NCI-H1694 (cell line): ENCODE measurements at regions not wholly inside any gene's neighbourhood (a gene's known extent, or its start where the extent isn't known, plus 50 kb on each side); places are given as distances from the start of the nearest gene placed in this dataset.

Experiments used
- DNase-seq: peaks from one replicate; lab custom pipeline; 2025; lab: John Stamatoyannopoulos, UW

GRCh38 chr5:162324328-162324727 lies 256.8 kb downstream of the GABRG2 start:
- DNase-seq, result no peak

- DNase-seq, result no peak
These were observed 257.7 kb downstream of the GABRG2 start for GRCh38 chr5:162325143-162325727.

GRCh38 chr5:162334944-162335343 lies 267.4 kb downstream of the GABRG2 start:
- DNase-seq, result no peak

DNA sequence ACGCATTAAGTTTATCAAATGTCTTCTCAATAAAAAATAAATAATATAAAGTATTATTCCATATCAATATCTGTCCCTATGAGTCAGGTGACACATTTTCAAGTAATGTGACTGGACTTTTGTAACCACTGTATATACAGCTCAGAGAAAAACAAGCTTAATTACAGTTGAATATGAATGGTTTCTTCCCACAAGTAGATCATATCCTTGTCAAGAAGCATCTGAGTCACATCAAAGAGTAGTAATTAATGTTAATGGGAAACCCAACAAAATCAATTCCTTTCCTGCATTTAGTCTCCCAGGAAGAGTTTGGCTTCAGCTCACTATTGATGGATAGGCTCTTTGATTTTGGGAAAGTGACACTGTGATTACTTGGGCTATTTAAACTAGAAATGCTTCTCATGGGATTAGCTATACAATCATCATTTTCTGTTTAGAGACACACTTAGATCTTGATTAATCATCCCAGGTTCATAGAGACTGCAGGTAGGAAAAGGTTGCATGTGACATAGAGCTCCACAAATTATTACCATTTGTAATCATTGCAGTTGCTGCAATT lies 292.9 kb downstream of the GABRG2 start:
- DNase-seq, result no peak

DNA sequence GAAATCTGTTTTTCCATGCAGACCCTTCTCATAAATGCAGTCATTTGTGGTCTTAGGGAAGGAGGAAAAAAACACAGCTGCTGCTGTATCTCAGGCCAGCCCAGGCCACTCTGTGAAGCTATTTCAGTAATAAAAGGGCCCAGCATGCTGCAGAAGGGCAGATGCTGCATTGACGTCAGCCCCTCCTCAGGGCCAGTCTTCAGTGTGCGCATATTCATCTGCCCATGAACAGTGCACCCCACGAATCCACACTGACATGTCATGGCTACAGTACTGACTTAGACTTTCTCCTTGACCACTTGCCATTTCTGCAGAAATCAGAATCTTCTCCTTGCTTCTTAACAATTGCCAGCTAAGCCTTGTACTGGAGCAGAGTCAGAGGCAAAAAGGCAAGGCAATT lies 304.7 kb downstream of the GABRG2 start:
- DNase-seq, result no peak

DNA sequence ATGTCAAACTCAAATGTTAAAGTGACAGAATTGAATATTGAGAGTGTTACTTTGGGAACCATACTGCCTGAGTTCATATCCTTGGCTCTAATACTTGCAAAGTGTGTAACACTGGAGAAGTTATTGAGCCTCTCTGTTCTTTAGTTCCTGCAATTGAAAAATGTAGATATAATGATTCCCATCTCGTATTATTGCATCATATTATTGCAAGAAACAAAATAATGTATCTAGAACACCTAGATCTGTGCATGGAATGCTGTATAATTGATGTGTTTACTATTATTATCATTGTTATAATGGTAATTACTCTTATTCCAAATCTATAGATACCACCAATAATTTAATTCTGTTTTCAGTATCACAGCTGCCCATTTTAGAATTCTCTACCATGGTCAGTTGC lies 310.3 kb downstream of the GABRG2 start:
- DNase-seq, result no peak

GRCh38 chr5:162382839-162383238 lies 315.3 kb downstream of the GABRG2 start:
- no peak for DNase-seq

GRCh38 chr5:162384225-162384624 lies 316.7 kb downstream of the GABRG2 start:
- DNase-seq, result no peak

GRCh38 chr5:162391833-162392232 lies 324.3 kb downstream of the GABRG2 start:
- DNase-seq, result no peak

DNA sequence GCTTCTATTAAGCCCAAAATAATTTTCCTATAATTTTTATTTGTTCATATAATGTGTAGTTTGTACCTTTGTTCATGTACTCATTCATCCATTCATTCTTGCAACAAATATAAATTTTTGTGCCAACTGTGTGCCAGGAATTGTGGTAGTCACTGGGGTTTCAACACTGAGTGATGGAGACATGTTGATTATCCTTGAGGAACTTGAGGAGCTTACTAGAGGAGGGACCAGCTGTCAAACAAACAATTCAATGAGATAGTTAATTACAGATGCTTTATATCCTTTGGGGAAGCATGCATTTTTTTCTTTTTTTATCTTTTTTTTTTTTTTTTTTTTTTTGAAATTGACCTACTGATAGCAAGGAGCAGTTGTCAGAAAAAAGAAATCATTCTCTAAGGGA lies 324.8 kb downstream of the GABRG2 start:
- DNase-seq, result no peak

- DNase-seq, result no peak
These were observed 326.0 kb downstream of the GABRG2 start for GRCh38 chr5:162393534-162393933.

DNA sequence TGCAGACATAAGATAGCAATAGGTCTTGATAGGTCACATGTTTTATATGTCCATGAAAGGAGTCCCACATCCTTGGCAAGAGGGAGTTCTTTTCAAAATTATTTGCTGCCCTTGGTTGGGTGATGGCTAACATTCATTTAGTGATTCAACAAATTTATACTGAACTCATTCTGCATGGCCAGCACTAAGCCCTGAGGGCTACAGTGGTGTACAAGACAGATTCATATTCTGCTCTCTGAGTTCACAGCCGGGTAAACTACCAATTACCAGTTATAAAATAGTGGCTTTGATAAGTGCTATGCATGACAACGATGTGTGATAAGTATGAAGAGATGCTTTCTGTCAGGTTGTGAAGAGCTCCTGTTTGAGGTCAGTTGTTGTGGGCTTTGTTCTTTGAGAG lies 340.0 kb downstream of the GABRG2 start:
- DNase-seq, result no peak

DNA sequence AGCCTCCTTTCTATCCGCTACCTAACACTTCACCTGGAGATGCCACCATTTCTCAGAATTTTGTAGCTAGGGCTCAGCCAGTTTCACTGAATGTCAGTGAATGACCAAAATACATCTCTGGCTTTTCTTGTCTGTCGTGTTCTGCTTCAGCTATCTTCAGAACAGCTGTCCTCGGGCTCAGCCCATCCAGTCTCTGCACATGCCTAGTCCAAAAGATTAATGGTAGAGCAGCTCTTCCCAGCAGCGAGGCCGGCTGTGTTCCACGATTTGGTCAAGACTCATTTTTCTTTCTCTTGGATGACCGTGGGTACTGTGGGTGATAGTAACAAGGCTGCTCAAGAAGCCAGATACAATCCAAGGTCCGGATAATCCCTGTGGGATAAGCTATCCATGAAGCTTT lies 342.8 kb downstream of the GABRG2 start:
- no peak for DNase-seq

DNA sequence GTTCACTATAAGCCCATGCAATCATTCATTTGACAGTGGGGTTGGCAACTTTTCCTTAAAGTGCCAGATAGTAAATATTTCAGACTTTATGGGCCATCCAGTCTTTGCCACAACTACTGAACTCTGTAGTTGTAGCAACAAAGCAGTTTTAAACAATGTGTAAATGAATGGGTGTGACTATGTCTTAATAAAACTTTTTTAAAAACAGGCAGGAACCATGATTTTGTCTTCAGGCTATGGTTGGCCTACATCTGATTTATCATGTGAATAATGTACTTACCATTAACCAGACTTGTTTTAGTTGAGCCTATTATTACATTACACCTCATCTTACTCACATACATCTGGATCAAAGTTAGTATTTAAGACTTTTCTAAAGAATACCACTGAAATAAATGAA lies 361.6 kb downstream of the GABRG2 start:
- DNase-seq, result no peak

- no peak for DNase-seq
These were observed 366.7 kb downstream of the GABRG2 start for GRCh38 chr5:162434281-162434680.

DNA sequence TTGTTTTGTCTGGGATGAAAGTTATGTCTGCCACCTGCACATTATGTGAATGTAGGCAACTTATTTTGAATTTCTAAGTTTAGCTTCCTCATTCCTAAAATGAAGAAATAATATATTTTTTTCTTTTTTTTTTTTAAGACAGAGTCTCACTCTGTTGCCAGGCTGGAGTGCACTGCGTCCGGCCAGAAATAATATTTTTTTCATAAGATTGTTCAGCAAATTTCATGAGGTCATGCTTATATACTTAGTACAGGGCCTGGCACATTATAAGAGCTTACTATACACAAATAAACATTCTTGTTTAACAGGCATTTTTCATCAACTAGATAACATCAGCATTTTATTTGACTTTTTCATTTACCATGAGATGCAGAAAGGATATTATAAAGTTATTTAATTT lies 368.5 kb downstream of the GABRG2 start:
- DNase-seq, result no peak

- no peak for DNase-seq
These were observed 376.7 kb downstream of the GABRG2 start for GRCh38 chr5:162444129-162444762.

DNA sequence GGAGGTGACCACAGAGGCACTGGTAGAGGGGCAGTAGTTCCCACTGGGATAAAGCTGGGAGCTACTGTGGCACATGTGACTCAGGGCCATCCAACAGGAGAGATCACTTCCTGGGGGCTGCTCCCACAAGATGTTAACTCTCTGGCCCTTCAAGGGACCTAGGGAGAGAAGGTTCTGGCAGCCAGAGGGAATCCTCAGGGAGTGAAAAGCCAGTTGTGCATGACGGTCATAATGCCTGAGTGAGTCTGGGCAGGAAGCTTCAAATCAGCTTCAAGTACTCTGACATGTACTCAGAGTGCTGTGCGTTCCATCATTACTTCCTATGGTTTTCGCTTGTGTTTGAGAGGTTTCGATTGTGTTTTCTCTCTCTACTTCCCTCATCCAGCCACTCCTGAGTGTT lies 388.5 kb downstream of the GABRG2 start:
- no peak for DNase-seq

DNA sequence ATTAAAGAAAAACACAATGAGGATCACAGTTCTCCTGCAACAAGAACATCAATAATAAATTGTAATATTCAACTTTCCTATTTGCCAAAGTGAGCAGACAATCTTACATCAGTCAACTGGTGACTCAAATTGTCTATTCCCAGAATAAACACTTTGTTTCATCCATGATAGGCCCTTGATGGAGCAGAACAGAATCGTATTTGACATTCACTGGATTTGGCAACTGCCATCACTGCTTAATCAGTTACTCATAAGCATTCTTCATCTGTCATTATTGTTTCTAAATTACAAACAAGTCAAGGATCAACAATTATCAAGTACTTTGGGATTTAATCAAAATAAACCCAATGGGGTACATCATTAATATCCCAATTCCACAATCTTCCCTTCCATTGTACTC lies 398.4 kb downstream of the GABRG2 start:
- DNase-seq, result no peak

DNA sequence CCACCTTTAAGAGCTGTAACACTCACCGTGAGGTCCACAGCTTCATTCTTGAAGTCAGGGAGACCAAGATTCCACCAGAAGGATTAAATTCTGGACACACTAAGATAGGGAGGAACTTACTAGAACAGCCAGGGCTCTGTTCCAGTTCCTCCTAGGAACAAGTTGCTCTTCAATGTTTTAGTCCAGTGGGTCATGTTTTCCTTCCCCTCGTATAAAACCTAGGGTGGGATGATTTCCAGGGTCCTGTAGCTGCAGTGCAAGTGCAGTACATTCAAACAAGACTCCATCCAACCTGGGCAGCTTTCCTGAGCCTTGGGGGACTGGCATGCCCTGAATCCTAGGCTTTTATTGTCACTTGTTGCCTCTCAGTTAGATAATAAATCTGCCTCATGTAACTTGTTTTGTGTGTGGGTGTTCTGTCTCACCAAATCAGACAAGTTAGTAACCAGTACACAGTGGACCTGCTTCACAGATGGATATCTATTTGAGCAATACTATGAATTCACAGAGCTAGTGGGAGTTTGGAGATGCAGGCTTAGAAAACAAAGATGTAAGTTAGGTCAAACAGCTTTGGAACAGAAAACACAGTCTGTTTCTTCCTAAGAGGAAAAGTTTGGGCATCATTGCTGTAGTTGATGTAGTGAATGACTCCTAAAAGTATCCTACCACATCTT lies 405.6 kb downstream of the GABRG2 start:
- DNase-seq, result no peak

DNA sequence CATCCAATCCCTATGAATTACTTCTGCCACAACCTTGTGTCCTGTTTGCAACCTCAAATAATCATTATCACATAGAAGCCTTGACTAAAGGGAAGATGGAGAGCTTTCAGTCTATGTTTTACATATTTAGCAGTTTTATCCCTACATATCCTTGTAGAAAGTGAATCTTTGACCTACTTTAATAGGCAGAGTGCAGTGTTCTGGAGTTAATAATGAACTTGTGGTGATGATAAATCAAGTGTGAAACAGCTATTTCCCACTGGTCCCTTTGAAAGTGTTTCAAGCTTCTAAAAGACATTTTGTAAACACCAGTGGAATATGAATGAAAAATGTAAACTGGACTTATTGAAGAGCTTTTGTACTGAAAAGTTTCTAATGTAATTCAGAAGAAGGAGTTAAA lies 406.7 kb downstream of the GABRG2 start:
- no peak for DNase-seq

GRCh38 chr5:162484095-162484494 lies 416.5 kb downstream of the GABRG2 start:
- DNase-seq, result no peak

GRCh38 chr5:162484986-162485385 lies 417.4 kb downstream of the GABRG2 start:
- no peak for DNase-seq
